Neural crest cell (in vitro differentiated cells): ENCODE measurements at regions not wholly inside any gene's neighbourhood (a gene's known extent, or its start where the extent isn't known, plus 50 kb on each side); places are given as distances from the start of the nearest gene placed in this dataset.

Experiments used
- DNase-seq: peaks from one replicate; pipeline ENCODE4 v3.0.0; 2021; ENCODE audit warnings: low read depth, mixed read lengths, low spot score
- H3K27ac Mint-ChIP-seq: one replicate; pipeline ENCODE4 v1.8.0; 2021; ENCODE audit warnings: mild to moderate bottlenecking, mixed read lengths; ENCODE audit not compliant: unreplicated experiment
- H3K27me3 Mint-ChIP-seq: 2 replicates; pipeline ENCODE4 v1.8.0; 2021; ENCODE audit warnings: low read depth, mild to moderate bottlenecking, mixed read lengths
- H3K36me3 Mint-ChIP-seq: 2 replicates; pipeline ENCODE4 v1.8.0; 2021; ENCODE audit warnings: low read depth, mild to moderate bottlenecking, mixed read lengths
- H3K4me1 Mint-ChIP-seq: 2 replicates; pipeline ENCODE4 v1.8.0; 2021; ENCODE audit warnings: mixed read lengths
- H3K4me3 Mint-ChIP-seq: one replicate; pipeline ENCODE4 v1.8.0; 2021; ENCODE audit warnings: mild to moderate bottlenecking, mixed read lengths
- H3K9me3 Mint-ChIP-seq: 2 replicates; pipeline ENCODE4 v1.8.0; 2021; ENCODE audit warnings: mixed read lengths
- CTCF ChIP-seq: fragments of 200-600 bp; sonication (generic); conservative IDR thresholded peaks from 2 replicates; pipeline ENCODE4 v1.5.0; 2021; ENCODE audit warnings: antibody characterized with exemption, mild to moderate bottlenecking

- Mint-ChIP-seq H3K4me3 (no peak overlapping the region), H3K27me3 (peaks cover 10% of the 10 kb centered on the region), H3K9me3 (no peaks in the 10 kb centered on the region), H3K36me3 (no peaks in the 10 kb centered on the region), H3K27ac (peak overlapping the region; percentile 69), H3K4me1 (no peaks in the 10 kb centered on the region)
- no peak for DNase-seq
- TF ChIP-seq CTCF = no peak
Observed at GRCh38 chr7:25454562-25455041, 226.3 kb upstream of the NPVF start.

- no peak for TF ChIP-seq CTCF
- Mint-ChIP-seq H3K4me1 (no peaks in the 10 kb centered on the region), H3K27me3 (peaks cover 18% of the 10 kb centered on the region), H3K36me3 (no peaks in the 10 kb centered on the region), H3K9me3 (no peaks in the 10 kb centered on the region), H3K4me3 (no peak overlapping the region), H3K27ac (no peak overlapping the region)
- no peak for DNase-seq
Observed at GRCh38 chr7:25455683-25456251, 227.5 kb upstream of the NPVF start.

GRCh38 chr7:25456467-25457171, 228.3 kb upstream of the NPVF start:
- Mint-ChIP-seq H3K9me3 (no peaks in the 10 kb centered on the region), H3K27ac (no peak overlapping the region)

GRCh38 chr7:25459057-25459456, 230.8 kb upstream of the NPVF start:
- no peaks in the 10 kb centered on the region for H3K9me3 Mint-ChIP-seq
- peaks cover 14% of the 10 kb centered on the region for H3K27me3 Mint-ChIP-seq

More at GRCh38 chr7:25456467-25457171, 228.3 kb upstream of the NPVF start:
- peaks cover 18% of the 10 kb centered on the region for H3K27me3 Mint-ChIP-seq
- no peaks in the 10 kb centered on the region for H3K36me3 Mint-ChIP-seq
- no peaks in the 10 kb centered on the region for H3K4me1 Mint-ChIP-seq
- no peak overlapping the region for H3K4me3 Mint-ChIP-seq
- TF ChIP-seq CTCF = no peak
- DNase-seq = no peak

GRCh38 chr7:25460433-25460832, 232.1 kb upstream of the NPVF start:
- no peaks in the 10 kb centered on the region for H3K4me1 Mint-ChIP-seq
- no peaks in the 10 kb centered on the region for H3K36me3 Mint-ChIP-seq
- no peak for DNase-seq
- peaks cover 11% of the 10 kb centered on the region for H3K27me3 Mint-ChIP-seq
- no peak overlapping the region for H3K4me3 Mint-ChIP-seq
- H3K9me3 Mint-ChIP-seq = no peaks in the 10 kb centered on the region
- H3K27ac Mint-ChIP-seq = no peak overlapping the region
- TF ChIP-seq CTCF = no peak

More at GRCh38 chr7:25459057-25459456, 230.8 kb upstream of the NPVF start:
- no peak for DNase-seq
- Mint-ChIP-seq H3K27ac (no peak overlapping the region), H3K4me1 (no peaks in the 10 kb centered on the region), H3K36me3 (no peaks in the 10 kb centered on the region), H3K4me3 (no peak overlapping the region)
- TF ChIP-seq CTCF = no peak
